Smooth muscle cell (in vitro differentiated cells): ENCODE measurements at regions not wholly inside any gene's neighbourhood (a gene's known extent, or its start where the extent isn't known, plus 50 kb on each side); places are given as distances from the start of the nearest gene placed in this dataset.

Experiments
- DNase-seq: peaks from one replicate; lab custom pipeline; 2025; ENCODE audit not compliant: unreplicated experiment; lab: John Stamatoyannopoulos, UW
- H2AFZ ChIP-seq: fragments of 200-600 bp; sonication (generic); 2 replicates; pipeline ENCODE4 v1.6.0; 2016; ENCODE audit warnings: antibody characterized with exemption, low read depth, mild to moderate bottlenecking
- H3F3A ChIP-seq: fragments of 200-600 bp; sonication (generic); 2 replicates; pipeline ENCODE4 v1.6.0; 2017; ENCODE audit warnings: antibody characterized with exemption, low read depth
- H3K27ac ChIP-seq: fragments of 200-600 bp; sonication (generic); 2 replicates; pipeline ENCODE4 v1.5.1; 2016; ENCODE audit warnings: low read depth, mild to moderate bottlenecking
- H3K27me3 ChIP-seq: fragments of 200-600 bp; sonication (generic); 2 replicates; pipeline ENCODE4 v1.6.1; 2016; ENCODE audit warnings: low read depth, mild to moderate bottlenecking
- H3K36me3 ChIP-seq: fragments of 200-600 bp; sonication (generic); 2 replicates; pipeline ENCODE4 v1.5.1; 2016; ENCODE audit warnings: low read depth
- H3K4me1 ChIP-seq: fragments of 200-600 bp; sonication (generic); 2 replicates; pipeline ENCODE4 v1.5.1; 2016; ENCODE audit warnings: low read depth
- H3K4me2 ChIP-seq: fragments of 200-600 bp; sonication (generic); 2 replicates; pipeline ENCODE4 v1.6.0; 2016; ENCODE audit warnings: mild to moderate bottlenecking
- H3K4me3 ChIP-seq: fragments of 200-600 bp; sonication (generic); 2 replicates; pipeline ENCODE4 v1.5.1; 2016; ENCODE audit warnings: mild to moderate bottlenecking
- H3K79me2 ChIP-seq: fragments of 200-600 bp; sonication (generic); 2 replicates; pipeline ENCODE4 v1.6.0; 2016; ENCODE audit warnings: low read depth, mild to moderate bottlenecking
- H3K9ac ChIP-seq: fragments of 200-600 bp; sonication (generic); 2 replicates; pipeline ENCODE4 v1.6.0; 2016; ENCODE audit warnings: low read depth
- H3K9me3 ChIP-seq: fragments of 200-600 bp; sonication (generic); replicated peaks from 2 replicates; pipeline ENCODE4 v1.5.1; 2016; ENCODE audit warnings: low read depth
- H4K20me1 ChIP-seq: fragments of 200-600 bp; sonication (generic); 2 replicates; pipeline ENCODE4 v1.6.0; 2016; ENCODE audit warnings: low read depth
- WGBS: methylation state at CpG from one replicate; pipeline ENCODE4 v1.1.7; 2016; ENCODE audit warnings: low lambda C conversion rate; 5-methylcytosine and 5-hydroxymethylcytosine counted together
- TF ChIP-seq, protein P1 (sequence below): fragments of 200-600 bp; sonication (generic); IDR thresholded peaks from 2 replicates; pipeline ENCODE4 v1.5.1; 2017; ENCODE audit warnings: borderline replicate concordance, mild to moderate bottlenecking, antibody characterized with exemption; ENCODE audit not compliant: insufficient read depth, poor library complexity, severe bottlenecking

DNA sequence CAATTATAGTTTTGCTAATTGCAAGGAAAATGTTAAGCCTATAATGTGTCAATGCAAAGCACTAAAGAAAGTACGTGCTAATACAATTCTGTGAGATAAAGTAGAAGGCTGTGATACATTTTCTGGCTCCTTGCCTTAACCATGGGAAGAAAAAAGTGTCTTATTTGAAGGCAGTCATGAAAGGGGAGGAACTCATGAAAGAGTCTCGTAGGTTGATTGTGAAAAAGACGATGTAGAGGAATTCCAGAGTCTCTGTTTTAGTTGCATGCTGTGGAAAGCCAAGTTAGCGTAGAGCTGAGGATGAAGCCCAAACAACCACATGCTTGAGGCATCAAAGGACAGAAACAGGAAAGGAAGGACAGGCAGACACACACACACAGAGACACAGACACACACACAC is 214.1 kb downstream of the MEIS1 start:
- Histone ChIP-seq H3K36me3 (no peaks in the 10 kb centered on the region), H2AFZ (no peak overlapping the region), H3K4me3 (no peak overlapping the region), H3F3A (no peaks in the 10 kb centered on the region), H3K27me3 (no peaks in the 10 kb centered on the region), H3K9ac (no peak overlapping the region), H3K9me3 (no peaks in the 10 kb centered on the region), H3K27ac (no peak overlapping the region), H4K20me1 (no peaks in the 10 kb centered on the region), H3K79me2 (no peaks in the 10 kb centered on the region), H3K4me1 (no peaks in the 10 kb centered on the region), H3K4me2 (no peak overlapping the region)
- TF ChIP-seq, protein P1, sequence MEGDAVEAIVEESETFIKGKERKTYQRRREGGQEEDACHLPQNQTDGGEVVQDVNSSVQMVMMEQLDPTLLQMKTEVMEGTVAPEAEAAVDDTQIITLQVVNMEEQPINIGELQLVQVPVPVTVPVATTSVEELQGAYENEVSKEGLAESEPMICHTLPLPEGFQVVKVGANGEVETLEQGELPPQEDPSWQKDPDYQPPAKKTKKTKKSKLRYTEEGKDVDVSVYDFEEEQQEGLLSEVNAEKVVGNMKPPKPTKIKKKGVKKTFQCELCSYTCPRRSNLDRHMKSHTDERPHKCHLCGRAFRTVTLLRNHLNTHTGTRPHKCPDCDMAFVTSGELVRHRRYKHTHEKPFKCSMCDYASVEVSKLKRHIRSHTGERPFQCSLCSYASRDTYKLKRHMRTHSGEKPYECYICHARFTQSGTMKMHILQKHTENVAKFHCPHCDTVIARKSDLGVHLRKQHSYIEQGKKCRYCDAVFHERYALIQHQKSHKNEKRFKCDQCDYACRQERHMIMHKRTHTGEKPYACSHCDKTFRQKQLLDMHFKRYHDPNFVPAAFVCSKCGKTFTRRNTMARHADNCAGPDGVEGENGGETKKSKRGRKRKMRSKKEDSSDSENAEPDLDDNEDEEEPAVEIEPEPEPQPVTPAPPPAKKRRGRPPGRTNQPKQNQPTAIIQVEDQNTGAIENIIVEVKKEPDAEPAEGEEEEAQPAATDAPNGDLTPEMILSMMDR, result no peak
- no peak for DNase-seq
- WGBS, result 70% methylated on average over 4 of the region's 4 CpGs

DNA sequence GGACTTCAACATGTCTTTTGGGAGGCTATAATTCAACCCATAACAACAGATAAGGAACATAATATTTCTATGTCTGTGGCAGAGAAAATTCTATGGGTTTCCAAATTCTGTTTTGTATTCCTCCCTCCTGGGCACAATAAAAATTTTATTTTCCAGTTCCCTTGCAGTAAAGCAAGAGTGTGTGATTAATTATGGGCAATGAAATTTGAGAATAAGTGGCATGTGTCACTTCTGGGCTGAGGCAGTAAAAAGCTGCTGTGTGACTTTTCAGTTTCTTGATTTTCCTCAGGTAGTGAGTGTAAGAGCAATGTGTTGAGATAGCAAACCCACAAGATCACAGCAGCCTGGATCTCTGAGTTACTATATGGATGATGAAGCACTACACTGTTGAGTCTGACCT is 216.4 kb downstream of the MEIS1 start:
- Histone ChIP-seq H3K4me3 (no peak overlapping the region), H2AFZ (no peak overlapping the region), H3K36me3 (no peaks in the 10 kb centered on the region), H3K27ac (no peak overlapping the region), H3K9ac (no peak overlapping the region), H4K20me1 (no peaks in the 10 kb centered on the region), H3K9me3 (no peaks in the 10 kb centered on the region), H3K4me2 (no peak overlapping the region), H3K4me1 (no peaks in the 10 kb centered on the region), H3K27me3 (no peaks in the 10 kb centered on the region), H3F3A (no peaks in the 10 kb centered on the region), H3K79me2 (no peaks in the 10 kb centered on the region)
- no peak for DNase-seq
- TF ChIP-seq, protein P1, result no peak

DNA sequence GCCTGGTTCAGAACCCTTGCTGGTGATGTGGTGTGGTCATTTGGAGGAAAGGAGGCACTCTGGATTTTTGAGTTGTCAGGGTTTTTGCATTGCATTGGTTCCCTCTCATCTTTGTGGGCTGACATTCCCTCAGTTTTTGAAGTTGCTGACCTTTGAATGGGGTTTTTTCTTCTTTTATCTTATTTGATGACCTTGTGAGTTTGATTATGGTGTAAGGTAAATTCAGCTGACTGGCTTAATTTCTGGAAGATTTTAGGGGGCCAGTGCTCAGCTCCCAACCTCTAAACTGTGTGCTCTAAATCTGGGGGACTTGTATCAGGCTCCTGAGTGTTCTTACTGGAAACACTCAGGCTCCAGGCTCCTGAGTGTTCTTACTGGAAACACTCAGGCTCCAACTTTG is 225.9 kb downstream of the MEIS1 start:
- TF ChIP-seq, protein P1, result no peak
- H2AFZ ChIP-seq, result no peak overlapping the region
- H3K36me3 ChIP-seq, result no peaks in the 10 kb centered on the region
- no peak for DNase-seq
- H3K9ac ChIP-seq, result no peak overlapping the region
- H3K9me3 ChIP-seq, result no peaks in the 10 kb centered on the region
- H3K79me2 ChIP-seq, result no peaks in the 10 kb centered on the region
- no peaks in the 10 kb centered on the region for H3F3A ChIP-seq
- H3K4me1 ChIP-seq, result no peaks in the 10 kb centered on the region
- no peak overlapping the region for H3K27ac ChIP-seq
- H4K20me1 ChIP-seq, result no peaks in the 10 kb centered on the region
- no peak overlapping the region for H3K4me3 ChIP-seq
- H3K4me2 ChIP-seq, result no peak overlapping the region
- no peaks in the 10 kb centered on the region for H3K27me3 ChIP-seq

DNA sequence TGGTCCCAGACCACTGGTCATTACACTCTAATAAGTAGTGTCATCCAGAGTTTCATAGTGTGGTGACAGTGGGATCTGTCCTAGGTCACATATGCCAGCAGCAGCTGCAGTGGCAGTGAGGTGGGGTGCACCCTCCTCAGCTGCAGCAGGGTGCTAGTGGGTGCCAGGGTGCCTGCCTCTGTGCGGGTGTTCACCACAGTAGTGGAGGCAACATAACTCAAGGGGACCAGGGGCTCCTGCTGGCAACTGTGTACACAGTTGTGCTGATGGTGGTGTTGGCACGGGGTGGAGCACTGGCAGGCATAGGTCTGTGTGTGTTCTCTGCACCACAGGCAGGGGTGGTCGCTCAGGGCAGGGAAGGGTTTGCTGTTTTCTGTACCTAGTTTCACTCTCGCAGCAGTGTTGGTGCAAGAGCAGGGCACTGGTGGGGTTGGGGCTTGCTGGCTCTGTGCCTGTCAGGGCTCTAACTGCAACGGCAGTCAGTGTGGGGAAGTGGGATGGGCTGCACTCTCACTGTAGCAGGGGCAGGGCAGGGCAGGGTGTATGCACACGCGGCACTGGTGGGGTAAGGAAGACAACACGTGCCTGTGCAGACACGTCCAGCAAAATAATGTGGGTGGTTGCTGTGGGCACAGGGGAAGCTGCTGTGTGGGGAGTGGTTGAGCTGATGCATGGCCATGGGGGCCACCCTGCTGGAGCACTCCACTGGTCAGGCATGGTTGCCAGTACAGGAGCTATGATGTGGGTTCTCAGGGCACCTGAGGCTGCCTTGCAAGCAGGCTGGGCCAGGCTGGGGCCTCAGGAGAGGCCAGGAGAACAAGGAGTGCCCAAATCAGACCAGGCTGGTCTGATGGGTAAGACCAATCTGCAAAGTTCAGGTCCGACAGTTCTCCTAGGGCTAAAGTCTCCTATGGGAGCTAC is 226.6 kb downstream of the MEIS1 start:
- no peaks in the 10 kb centered on the region for H4K20me1 ChIP-seq
- H3K36me3 ChIP-seq, result no peaks in the 10 kb centered on the region
- H2AFZ ChIP-seq, result no peak overlapping the region
- no peak for DNase-seq
- H3K79me2 ChIP-seq, result no peaks in the 10 kb centered on the region
- TF ChIP-seq, protein P1, result no peak
- WGBS, result 86% methylated on average over 10 of the region's 10 CpGs
- H3K9me3 ChIP-seq, result no peaks in the 10 kb centered on the region
- no peak overlapping the region for H3K9ac ChIP-seq
- H3K4me1 ChIP-seq, result no peaks in the 10 kb centered on the region
- H3K4me2 ChIP-seq, result no peak overlapping the region
- no peaks in the 10 kb centered on the region for H3F3A ChIP-seq
- H3K27me3 ChIP-seq, result no peaks in the 10 kb centered on the region
- H3K4me3 ChIP-seq, result no peak overlapping the region
- H3K27ac ChIP-seq, result no peak overlapping the region
